ENCODE measurements at regions not wholly inside any gene's neighbourhood (a gene's known extent, or its start where the extent isn't known, plus 50 kb on each side); places are given as distances from the start of the nearest gene placed in this dataset.

DNA sequence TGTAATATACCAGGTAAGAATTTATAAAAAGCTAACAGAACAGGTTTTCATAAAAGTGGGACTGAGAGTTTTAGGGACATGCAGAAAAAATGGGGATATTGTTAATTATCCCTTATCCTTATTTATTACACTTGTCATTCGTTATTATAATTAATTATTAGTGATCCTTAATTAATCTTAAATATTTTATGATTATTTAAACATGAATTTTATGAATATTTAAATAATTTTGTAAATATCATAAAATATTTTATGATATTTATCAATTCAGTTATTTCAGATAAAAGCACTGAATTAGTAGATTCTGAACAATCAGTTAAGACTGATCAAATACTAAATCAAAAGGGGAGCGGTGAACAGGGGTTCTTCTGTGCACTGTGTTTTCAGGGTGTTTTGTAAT, 300.1 kb downstream of the PAX1 start:
- in situ Hi-C loops (cut with HindIII; ENCODE audit: low sequenced_read_pairs), result no loop called here

GRCh38 chr20:22004946-22005345, 299.5 kb downstream of the PAX1 start:
- in situ Hi-C loops (cut with HindIII; ENCODE audit: low sequenced_read_pairs), result no loop called here

DNA sequence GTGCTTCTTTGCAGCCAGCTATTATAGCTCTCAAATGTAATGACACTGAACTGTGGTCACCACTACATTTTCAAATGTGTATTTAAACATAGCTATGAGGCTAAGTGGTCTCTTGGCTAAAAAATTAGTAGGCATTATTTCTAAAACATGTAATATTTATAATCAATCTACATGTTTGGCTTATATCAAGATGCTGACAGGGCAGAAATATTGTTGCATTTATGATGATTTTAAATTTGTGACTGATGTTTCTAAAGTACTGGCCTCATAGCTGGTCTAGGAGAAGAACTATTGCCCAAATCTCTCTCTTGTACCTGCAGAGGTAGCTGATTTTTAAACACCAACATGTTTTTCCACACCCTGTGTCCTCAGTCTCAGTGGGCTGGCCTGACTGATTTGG, 298.2 kb downstream of the PAX1 start:
- in situ Hi-C loops (cut with HindIII; ENCODE audit: low sequenced_read_pairs), result no loop called here

- in situ Hi-C loops (cut with HindIII; ENCODE audit: low sequenced_read_pairs), result no loop called here
These were observed 296.4 kb downstream of the PAX1 start for GRCh38 chr20:22001886-22002285.

DNA sequence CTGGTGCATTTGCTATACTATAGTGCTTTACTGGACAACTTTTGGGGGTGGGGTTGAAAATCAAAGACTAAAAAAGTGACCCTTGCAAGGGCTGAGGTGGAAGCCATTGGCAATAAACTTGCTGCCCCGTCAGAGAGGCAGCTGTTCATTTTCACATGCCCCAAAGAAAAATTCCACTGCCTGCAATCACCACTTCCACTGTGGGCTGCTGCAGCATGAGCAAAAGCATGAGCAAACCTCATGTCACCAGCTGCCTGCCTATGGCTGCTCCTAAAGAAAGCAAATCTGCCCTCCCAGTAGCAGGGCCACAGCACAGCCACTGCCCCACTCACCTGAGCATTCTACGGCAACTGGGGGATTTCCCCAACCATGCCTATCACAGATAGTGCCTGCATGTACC, 290.0 kb downstream of the PAX1 start:
- in situ Hi-C loops (cut with HindIII; ENCODE audit: low sequenced_read_pairs), result no loop called here

GRCh38 chr20:21994203-21994602, 288.7 kb downstream of the PAX1 start:
- in situ Hi-C loops (cut with HindIII; ENCODE audit: low sequenced_read_pairs), result no loop called here

DNA sequence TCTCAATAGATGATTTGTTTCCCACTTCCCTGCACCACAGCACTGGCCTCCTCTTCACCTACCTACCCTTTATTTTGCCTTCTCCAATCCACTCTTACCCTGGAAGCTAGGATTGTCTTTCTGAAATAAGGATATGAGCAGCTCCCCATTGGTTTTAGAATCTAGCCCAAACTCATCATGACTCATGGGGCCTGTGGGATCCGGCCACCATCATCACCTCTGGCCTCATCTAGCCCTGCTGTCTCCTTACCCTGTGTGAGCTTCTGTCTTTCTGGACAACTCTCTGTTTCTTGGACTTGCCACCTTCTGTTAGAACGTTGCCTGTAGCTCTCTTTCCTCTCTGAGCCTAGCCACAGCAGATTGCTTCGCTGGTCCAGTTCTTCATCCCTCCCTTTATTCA, 277.1 kb downstream of the PAX1 start:
- in situ Hi-C loops (cut with HindIII; ENCODE audit: low sequenced_read_pairs), result no loop called here

DNA sequence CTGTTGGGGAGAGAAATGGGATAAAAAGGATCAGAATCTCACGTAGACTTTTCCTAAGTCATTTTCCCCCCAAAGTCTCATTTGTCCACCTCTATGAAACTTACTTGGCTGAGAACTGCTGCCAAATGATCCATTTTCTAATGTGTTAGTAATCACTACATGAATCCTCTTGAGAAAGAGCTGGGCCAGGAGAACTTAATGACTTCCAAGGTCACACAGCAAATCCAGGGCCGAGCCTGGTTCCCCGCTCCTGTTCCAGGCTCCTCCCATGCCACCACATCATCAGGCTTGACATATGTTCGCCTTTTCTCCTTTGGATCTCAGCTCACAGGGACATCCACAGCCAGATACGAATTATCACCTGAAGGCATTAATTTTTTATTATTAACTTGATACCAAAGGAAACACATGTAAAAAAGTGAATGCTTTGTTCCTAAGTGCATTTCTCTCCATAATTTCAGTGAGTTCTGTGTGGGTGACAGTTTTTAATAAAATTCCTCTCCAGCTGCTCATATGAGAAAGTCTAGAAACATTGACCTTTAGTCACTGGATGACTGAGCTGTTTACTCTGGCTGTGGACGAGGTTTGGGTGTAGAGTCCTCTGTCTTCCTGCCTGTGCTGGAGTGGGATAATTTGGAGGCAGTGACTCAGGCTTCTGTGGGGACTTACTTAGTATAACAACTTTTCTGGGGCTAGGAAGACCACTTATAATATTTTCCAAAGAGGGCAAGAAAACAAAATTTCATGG, 276.3 kb downstream of the PAX1 start:
- in situ Hi-C loops (cut with HindIII; ENCODE audit: low sequenced_read_pairs), result no loop called here

GRCh38 chr20:21981179-21981578, 275.7 kb downstream of the PAX1 start:
- in situ Hi-C loops (cut with HindIII; ENCODE audit: low sequenced_read_pairs), result no loop called here

DNA sequence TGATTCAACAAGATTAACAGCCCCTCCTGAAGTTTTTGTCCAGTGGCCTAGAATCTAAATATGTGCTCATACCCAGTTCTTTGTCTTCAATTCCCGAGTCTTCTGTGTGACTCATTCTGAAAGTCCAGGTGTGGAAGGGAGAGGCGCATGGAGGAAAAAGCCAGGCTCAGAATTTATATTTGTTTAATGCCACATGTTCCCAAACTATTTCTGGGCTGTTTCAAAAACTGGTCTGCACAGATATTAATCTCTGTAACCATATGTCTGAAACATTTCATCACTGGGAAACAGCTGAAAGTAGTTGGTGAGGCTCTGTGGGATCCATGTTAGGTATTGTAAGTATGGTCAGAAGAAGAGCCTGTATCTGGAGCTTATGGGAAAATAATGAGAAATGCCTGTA, 266.0 kb downstream of the PAX1 start:
- in situ Hi-C loops (cut with HindIII; ENCODE audit: low sequenced_read_pairs), result no loop called here

DNA sequence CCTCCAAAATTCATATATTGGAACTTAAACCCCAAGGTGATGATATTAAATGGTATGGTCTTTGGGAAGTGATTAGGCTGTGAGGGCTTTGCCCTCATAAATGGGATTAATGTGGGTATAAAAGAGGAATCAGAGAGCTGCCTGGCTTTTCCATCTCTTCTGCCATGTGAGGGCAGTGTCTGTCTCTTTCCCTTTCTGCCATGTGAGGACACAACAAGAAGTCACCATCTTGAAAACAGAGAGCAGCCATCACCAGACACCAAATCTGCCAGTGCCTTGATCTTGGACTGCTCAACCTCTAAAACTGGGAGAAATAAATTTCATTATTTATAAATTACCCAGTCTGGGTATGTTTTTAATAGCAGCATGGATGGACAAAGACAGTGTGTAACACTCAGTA, 263.0 kb downstream of the PAX1 start:
- in situ Hi-C loops (cut with HindIII; ENCODE audit: low sequenced_read_pairs), result no loop called here

DNA sequence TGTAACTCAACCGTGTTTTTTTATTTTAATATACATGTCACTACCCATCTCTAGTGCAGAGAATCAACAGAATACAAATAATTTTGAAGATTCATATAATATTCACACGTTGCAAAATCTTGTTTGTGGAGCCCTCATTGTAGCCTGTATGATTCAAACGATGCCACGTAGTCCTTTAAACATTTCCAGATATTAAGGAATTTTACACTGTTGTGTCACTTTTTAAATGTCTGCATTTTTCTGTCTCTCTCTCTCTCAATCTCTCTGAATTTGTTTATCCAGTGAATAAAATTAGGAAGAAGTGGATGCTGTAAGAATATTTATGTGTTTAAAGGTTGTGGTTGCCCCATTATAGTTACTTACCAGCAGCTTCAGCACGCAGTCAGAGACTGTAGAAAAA, 262.0 kb downstream of the PAX1 start:
- in situ Hi-C loops (cut with HindIII; ENCODE audit: low sequenced_read_pairs), result no loop called here

GRCh38 chr20:21956591-21956990, 251.1 kb downstream of the PAX1 start:
- in situ Hi-C loops (cut with HindIII; ENCODE audit: low sequenced_read_pairs), result no loop called here

DNA sequence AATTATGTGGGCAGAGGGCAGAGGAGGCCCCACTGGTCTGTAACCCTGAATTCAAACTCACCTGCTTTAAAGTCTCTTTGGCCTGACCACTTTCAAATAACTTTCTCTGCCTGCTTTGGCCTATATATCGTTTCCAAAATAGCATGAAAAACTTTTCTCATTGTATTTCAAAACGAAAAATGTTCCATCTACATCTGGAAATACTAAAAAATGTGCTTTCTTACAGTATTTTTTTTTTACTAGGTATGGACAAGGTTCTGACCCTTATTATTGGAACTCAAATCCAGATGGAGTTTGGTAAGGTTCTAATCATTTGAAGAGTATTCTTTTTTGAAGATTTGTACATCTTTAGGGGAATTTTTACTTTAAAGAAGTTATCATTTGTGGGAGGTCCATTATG, 241.9 kb downstream of the PAX1 start:
- in situ Hi-C loops (cut with HindIII; ENCODE audit: low sequenced_read_pairs), result no loop called here

DNA sequence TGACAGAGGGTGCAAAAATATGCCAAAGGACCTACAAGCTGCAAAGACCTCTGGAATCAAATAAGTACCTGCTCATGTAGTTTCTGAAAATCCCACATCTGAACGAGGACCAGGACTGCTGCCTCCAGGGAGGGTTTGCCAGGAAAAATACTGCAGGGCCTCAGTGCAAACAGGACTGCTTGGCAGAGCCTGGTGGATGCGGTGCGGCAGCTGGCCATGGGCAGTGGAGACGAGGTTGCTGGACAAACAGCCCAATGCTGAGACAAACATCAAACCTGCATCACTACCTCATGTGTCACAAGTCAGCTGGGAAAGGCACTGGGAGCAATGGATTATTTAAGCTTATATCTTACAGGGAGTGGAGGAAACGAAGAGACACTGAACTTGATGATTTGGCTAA, 238.8 kb downstream of the PAX1 start:
- in situ Hi-C loops (cut with HindIII; ENCODE audit: low sequenced_read_pairs), result no loop called here

DNA sequence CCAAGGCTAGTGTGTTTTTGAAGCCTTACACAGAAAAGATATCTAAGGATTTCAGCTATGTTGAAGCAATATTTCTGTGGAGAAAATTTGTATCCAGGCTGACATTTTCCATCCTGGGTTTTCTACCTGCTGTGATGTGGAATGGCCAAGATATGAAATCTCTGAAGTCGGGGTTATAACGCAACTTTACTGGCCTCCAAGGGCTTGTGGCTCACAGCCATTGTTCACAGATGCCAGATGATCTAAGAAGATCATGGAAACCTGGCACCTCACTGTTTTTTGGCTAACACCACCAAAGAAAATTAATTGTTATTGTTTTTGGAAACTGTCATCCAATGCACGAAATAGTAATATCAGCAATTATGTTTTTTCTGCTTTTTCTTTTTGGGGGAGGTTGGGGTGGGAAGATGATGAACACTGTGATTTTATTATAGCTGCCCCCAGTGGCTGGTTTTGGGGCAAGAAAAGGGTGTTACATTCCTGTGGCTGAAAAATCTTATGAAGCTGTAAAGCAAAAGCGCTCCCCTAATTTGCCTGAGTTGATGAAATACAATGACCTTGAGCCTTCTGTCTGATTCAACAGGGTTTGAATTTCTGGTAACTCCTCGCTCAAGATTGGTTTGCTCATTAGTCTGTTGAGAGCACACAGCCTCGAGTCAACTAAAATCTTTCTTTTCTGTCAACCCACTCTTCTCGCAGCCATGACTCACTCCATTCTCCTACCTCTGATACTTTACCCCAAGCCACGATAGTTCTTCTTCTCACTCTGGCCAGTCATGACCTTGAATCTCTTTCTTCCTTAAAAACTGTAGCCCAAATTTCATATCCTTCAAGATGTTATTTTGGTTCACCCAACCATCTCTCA, 236.7 kb downstream of the PAX1 start:
- in situ Hi-C loops (cut with HindIII; ENCODE audit: low sequenced_read_pairs), result no loop called here

- in situ Hi-C loops (cut with HindIII; ENCODE audit: low sequenced_read_pairs), result no loop called here
These were observed 231.4 kb downstream of the PAX1 start for GRCh38 chr20:21936720-21937380.

GRCh38 chr20:21936261-21936660, 230.8 kb downstream of the PAX1 start:
- in situ Hi-C loops (cut with HindIII; ENCODE audit: low sequenced_read_pairs), result no loop called here

- in situ Hi-C loops (cut with HindIII; ENCODE audit: low sequenced_read_pairs), result no loop called here
These were observed 228.1 kb downstream of the PAX1 start for GRCh38 chr20:21933526-21933925.

DNA sequence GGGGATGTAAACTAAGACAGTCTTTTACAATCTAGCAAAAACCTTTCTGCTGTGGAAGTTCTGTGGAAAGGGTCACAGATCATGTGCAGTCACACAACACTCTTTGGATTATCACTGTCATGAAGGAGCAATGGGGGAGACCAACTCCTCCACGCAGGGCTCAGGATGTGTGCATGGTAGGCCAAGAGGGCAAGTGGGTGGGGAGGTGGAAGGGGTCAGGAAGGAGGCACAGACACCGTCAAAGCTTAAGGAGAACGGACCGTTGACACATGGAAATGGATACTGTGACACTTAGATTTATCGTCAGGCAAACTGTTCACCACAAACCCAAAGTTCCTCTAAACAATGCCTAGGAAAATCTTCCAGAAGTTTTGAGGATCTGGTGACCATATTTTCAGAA, 215.8 kb downstream of the PAX1 start:
- in situ Hi-C loops (cut with HindIII; ENCODE audit: low sequenced_read_pairs), result no loop called here

GRCh38 chr20:21920211-21920610, 214.7 kb downstream of the PAX1 start:
- in situ Hi-C loops (cut with HindIII; ENCODE audit: low sequenced_read_pairs), result no loop called here

DNA sequence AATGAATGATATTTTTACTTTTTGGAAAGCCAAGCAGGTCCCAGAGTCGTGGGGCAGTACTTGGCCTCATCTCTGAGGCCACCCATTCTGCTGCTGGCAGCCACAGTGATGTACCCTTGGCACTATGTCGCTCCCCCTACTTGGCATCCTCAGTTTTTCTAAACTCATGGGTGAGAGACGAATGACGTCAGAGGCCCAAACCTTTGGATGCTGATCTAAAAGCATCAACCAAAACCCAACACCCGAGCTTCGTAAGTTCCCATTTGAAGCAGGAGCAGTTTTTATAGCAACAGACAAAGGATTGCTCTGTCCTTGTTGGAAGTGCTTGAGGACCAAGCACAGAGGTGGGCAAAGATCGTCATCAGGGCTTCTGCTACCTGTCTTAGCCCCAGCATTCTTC, 212.9 kb downstream of the PAX1 start:
- in situ Hi-C loops (cut with HindIII; ENCODE audit: low sequenced_read_pairs), result no loop called here

Measured in endothelial cell of hepatic sinusoid (primary cell).